H1 (cell line): ENCODE measurements at regions not wholly inside any gene's neighbourhood (a gene's known extent, or its start where the extent isn't known, plus 50 kb on each side); places are given as distances from the start of the nearest gene placed in this dataset.

ENCODE experiments used
- CTCF ChIA-PET: fragments of 300-600 bp; sonication (Branson Sonifier 250); formaldehyde crosslinking; loops from one replicate; lab custom pipeline; 2021; ENCODE audit not compliant: partially characterized antibody; lab: Charles Lee
- POLR2A ChIA-PET: fragments of 300-600 bp; sonication (Branson Sonifier 250); formaldehyde crosslinking; loops from one replicate; lab custom pipeline; 2021; ENCODE audit warnings: inconsistent platforms; ENCODE audit not compliant: partially characterized antibody; lab: Charles Lee
- DNase-seq, 2 experiments: peaks; one replicate each; pipeline versions ENCODE4 v3.0.0 to v3.0.0-alpha.2; 2010 to 2022; ENCODE audit warnings: low spot score in 2 of 2, low read depth in 1 of 2, mixed read lengths in 1 of 2
- FAIRE-seq: peaks from 2 replicates; lab custom pipeline; 2011; peaks lifted over from hg19 to GRCh38; lab: Jason Lieb, UNC
- H2AFZ ChIP-seq: 2 replicates; pipeline ENCODE4 v1.8.1; 2012; ENCODE audit warnings: low read length, inconsistent platforms
- H2AK5ac ChIP-seq: 2 replicates; pipeline ENCODE4 v1.6.1; 2013; ENCODE audit warnings: low read depth, low read length
- H2BK120ac ChIP-seq: replicated peaks from 2 replicates; pipeline ENCODE3; 2013; ENCODE audit warnings: low read depth, low read length, inconsistent platforms
- H2BK12ac ChIP-seq: 2 replicates; pipeline ENCODE4 v1.6.1; 2013; ENCODE audit warnings: low read depth, low read length
- H2BK15ac ChIP-seq: 2 replicates; pipeline ENCODE4 v1.6.1; 2013; ENCODE audit warnings: low read length
- H2BK20ac ChIP-seq: 2 replicates; pipeline ENCODE4 v1.6.1; 2013; ENCODE audit warnings: low read length
- H2BK5ac ChIP-seq: 2 replicates; pipeline ENCODE4 v1.6.1; 2013; ENCODE audit warnings: low read depth, low read length
- H3K14ac ChIP-seq: 2 replicates; pipeline ENCODE4 v1.6.1; 2013; ENCODE audit warnings: inconsistent platforms; ENCODE audit not compliant: insufficient read length
- H3K18ac ChIP-seq: 2 replicates; pipeline ENCODE4 v1.6.1; 2013; ENCODE audit warnings: low read length; ENCODE audit errors: extremely low read depth
- H3K23ac ChIP-seq: 2 replicates; pipeline ENCODE4 v1.6.1; 2013; ENCODE audit warnings: inconsistent platforms; ENCODE audit not compliant: insufficient read length
- H3K23me2 ChIP-seq: 2 replicates; pipeline ENCODE4 v1.6.1; 2013; ENCODE audit warnings: low read depth, low read length
- H3K27ac ChIP-seq: 2 replicates; pipeline ENCODE4 v1.6.1; 2011; ENCODE audit warnings: low read depth, low read length, inconsistent platforms
- H3K27me3 ChIP-seq, 4 experiments: replicated peaks in 1 of 4; 1 replicate in 1 of 4; 2 replicates in 3 of 4; pipeline versions ENCODE4 v1.6.1 to v1.8.1; 2011 to 2013; ENCODE audit warnings: low read length in 3 of 4, mild to moderate bottlenecking in 3 of 4, inconsistent platforms in 2 of 4, mixed read lengths in 2 of 4, moderate library complexity in 1 of 4; ENCODE audit not compliant: control insufficient read depth in 3 of 4, insufficient read depth in 3 of 4; ENCODE audit errors: extremely low read depth in 1 of 4
- H3K36me3 ChIP-seq, 4 experiments: 2 replicates each; pipeline versions ENCODE4 v1.6.1 to v1.8.1; 2011 to 2013; ENCODE audit warnings: mild to moderate bottlenecking in 4 of 4, low read length in 3 of 4, moderate library complexity in 2 of 4, control low read depth in 1 of 4, inconsistent platforms in 1 of 4; ENCODE audit not compliant: insufficient read depth in 4 of 4, control insufficient read depth in 2 of 4
- H3K4ac ChIP-seq: replicated peaks from 2 replicates; pipeline ENCODE3; 2013; ENCODE audit warnings: low read length, low read depth, mixed read lengths, inconsistent platforms; ENCODE audit not compliant: insufficient read length
- H3K4me1 ChIP-seq, 4 experiments: replicated peaks in 1 of 4; 1 replicate in 1 of 4; 2 replicates in 3 of 4; pipeline versions ENCODE4 v1.6.1 to v1.8.1; 2011 to 2013; ENCODE audit warnings: low read length in 3 of 4, inconsistent platforms in 2 of 4, mixed read lengths in 1 of 4; ENCODE audit not compliant: insufficient read depth in 4 of 4, control insufficient read depth in 3 of 4
- H3K4me2 ChIP-seq, 2 experiments: 2 replicates each; pipeline versions ENCODE4 v1.6.1 to v1.8.1; 2011 to 2013; ENCODE audit warnings: low read depth in 2 of 2, low read length in 2 of 2, control low read depth in 1 of 2, inconsistent platforms in 1 of 2, mild to moderate bottlenecking in 1 of 2; ENCODE audit not compliant: insufficient read depth in 1 of 2
- H3K4me3 ChIP-seq, 4 experiments: fragments of 200-600, 300-600 bp in 1 of 4; sonication (generic), shearing (Covaris generic), sonication (Bioruptor Twin) in 1 of 4; 2 replicates each; pipeline versions ENCODE4 v1.5.1 to v1.8.1; 2011 to 2016; ENCODE audit warnings: low read length in 4 of 4, low read depth in 3 of 4, control low read depth in 2 of 4, inconsistent platforms in 2 of 4, mild to moderate bottlenecking in 2 of 4, mixed read lengths in 1 of 4, moderate library complexity in 1 of 4; ENCODE audit not compliant: insufficient read depth in 2 of 4; ENCODE audit errors: extremely low read depth in 1 of 4
- H3K56ac ChIP-seq: replicated peaks from 2 replicates; pipeline ENCODE3; 2013; ENCODE audit warnings: low read depth, mild to moderate bottlenecking, mixed read lengths, low read length, inconsistent platforms; ENCODE audit not compliant: insufficient read length
- H3K79me1 ChIP-seq: 2 replicates; pipeline ENCODE4 v1.6.1; 2013; ENCODE audit warnings: low read depth, low read length, control low read depth
- H3K79me2 ChIP-seq, 2 experiments: 2 replicates each; pipeline versions ENCODE4 v1.6.1 to v1.8.1; 2012 to 2013; ENCODE audit warnings: low read length in 2 of 2, mild to moderate bottlenecking in 2 of 2, inconsistent platforms in 1 of 2; ENCODE audit not compliant: insufficient read depth in 2 of 2, control insufficient read depth in 1 of 2
- H3K9ac ChIP-seq, 4 experiments: replicated peaks in 1 of 4; 1 replicate in 1 of 4; 2 replicates in 3 of 4; pipeline versions ENCODE4 v1.6.1 to v1.8.1; 2011 to 2013; ENCODE audit warnings: low read depth in 3 of 4, low read length in 3 of 4, control low read depth in 2 of 4, mild to moderate bottlenecking in 2 of 4, moderate library complexity in 2 of 4, inconsistent platforms in 1 of 4; ENCODE audit errors: extremely low read depth in 1 of 4
- H3K9me3 ChIP-seq, 2 experiments: 2 replicates each; pipeline versions ENCODE4 v1.6.1 to v1.8.1; 2012 to 2013; ENCODE audit warnings: mild to moderate bottlenecking in 2 of 2, moderate library complexity in 2 of 2, control low read depth in 1 of 2, inconsistent platforms in 1 of 2, low read depth in 1 of 2, low read length in 1 of 2, mixed read lengths in 1 of 2; ENCODE audit not compliant: insufficient read depth in 2 of 2
- H4K20me1 ChIP-seq, 2 experiments: replicated peaks in 1 of 2; 2 replicates each; pipeline versions ENCODE3 to v1.8.1; 2011 to 2013; ENCODE audit warnings: inconsistent platforms in 2 of 2, low read length in 2 of 2, mild to moderate bottlenecking in 1 of 2; ENCODE audit not compliant: insufficient read depth in 2 of 2, control insufficient read depth in 1 of 2
- H4K5ac ChIP-seq: 2 replicates; pipeline ENCODE4 v1.6.1; 2013; ENCODE audit warnings: low read length, low read depth, mixed read lengths, inconsistent platforms; ENCODE audit not compliant: insufficient read length
- H4K8ac ChIP-seq: 2 replicates; pipeline ENCODE4 v1.8.0; 2013; ENCODE audit warnings: mild to moderate bottlenecking, moderate library complexity, low read length, inconsistent platforms; ENCODE audit not compliant: insufficient read depth; ENCODE audit errors: extremely low read depth
- H4K91ac ChIP-seq: replicated peaks from 2 replicates; pipeline ENCODE3; 2013; ENCODE audit warnings: low read length, mixed read lengths, inconsistent platforms; ENCODE audit not compliant: insufficient read length
- BACH1 ChIP-seq: IDR thresholded peaks from 2 replicates; pipeline ENCODE4 v1.6.1; 2012; ENCODE audit warnings: low read length, improper control_type of control experiment
- CHD2 ChIP-seq: IDR thresholded peaks from 2 replicates; pipeline ENCODE4 v1.6.1; 2012; ENCODE audit warnings: low read length, improper control_type of control experiment
- CTCF ChIP-seq, 3 experiments: IDR thresholded peaks; 1 replicate in 2 of 3; 2 replicates in 1 of 3; pipeline versions ENCODE4 v1.5.1 to v1.6.1; 2011; ENCODE audit warnings: low read length in 3 of 3, mild to moderate bottlenecking in 3 of 3, inconsistent platforms in 2 of 3, low read depth in 1 of 3, moderate library complexity in 1 of 3; ENCODE audit not compliant: insufficient read depth in 1 of 3; ENCODE audit errors: control extremely low read depth in 1 of 3
- EZH2 ChIP-seq: fragments of 200-600 bp; sonication (generic); IDR thresholded peaks from 2 replicates; pipeline ENCODE4 v1.7.1; 2012; ENCODE audit warnings: low read depth, mild to moderate bottlenecking, moderate library complexity, low read length, inconsistent platforms; ENCODE audit not compliant: severe bottlenecking
- FOSL1 ChIP-seq: IDR thresholded peaks from 2 replicates; pipeline ENCODE4 v1.6.1; 2011; ENCODE audit warnings: mild to moderate bottlenecking, low read depth, low read length, moderate library complexity; ENCODE audit not compliant: insufficient read depth
- JUN ChIP-seq: IDR thresholded peaks from 2 replicates; pipeline ENCODE4 v1.6.1; 2011; ENCODE audit warnings: low read depth, mild to moderate bottlenecking, improper control_type of control experiment, low read length
- PHF8 ChIP-seq: fragments of 200-600 bp; sonication (generic); conservative IDR thresholded peaks from 2 replicates; pipeline ENCODE4 v1.7.1; 2012; ENCODE audit warnings: low read depth, mild to moderate bottlenecking, inconsistent platforms, low read length, moderate library complexity
- SAP30 ChIP-seq: fragments of 300-600 bp; sonication (generic); IDR thresholded peaks from 2 replicates; pipeline ENCODE4 v1.7.1; 2012; ENCODE audit warnings: low read length, moderate library complexity, mild to moderate bottlenecking, inconsistent platforms; ENCODE audit not compliant: insufficient read depth, insufficient replicate concordance
- SIN3A ChIP-seq, 2 experiments: IDR thresholded peaks in 1 of 2; conservative IDR thresholded peaks in 1 of 2; 2 replicates each; pipeline ENCODE4 v1.6.1; 2011 to 2012; ENCODE audit warnings: low read length in 2 of 2, improper control_type of control experiment in 1 of 2, low read depth in 1 of 2, mild to moderate bottlenecking in 1 of 2
- SP2 ChIP-seq: IDR thresholded peaks from 2 replicates; pipeline ENCODE4 v1.6.1; 2012; ENCODE audit warnings: mild to moderate bottlenecking, low read length, inconsistent platforms
- SP4 ChIP-seq: IDR thresholded peaks from 2 replicates; pipeline ENCODE4 v1.6.1; 2012; ENCODE audit warnings: low read length, inconsistent platforms
- TBP ChIP-seq: IDR thresholded peaks from 2 replicates; pipeline ENCODE4 v1.6.1; 2011; ENCODE audit warnings: low read depth, low read length, improper control_type of control experiment
- TCF12 ChIP-seq: IDR thresholded peaks from 2 replicates; pipeline ENCODE4 v1.6.1; 2011; ENCODE audit warnings: low read depth, mild to moderate bottlenecking, low read length
- WGBS, 2 experiments: shearing (Covaris generic) in 1 of 2; methylation state at CpG; one replicate each; pipeline versions ENCODE4 v1.1.6 to v1.1.7; 2013 to 2015; ENCODE audit warnings: low lambda C conversion rate in 2 of 2, mixed read lengths in 2 of 2, inconsistent platforms in 1 of 2, low coverage in 1 of 2, missing lambda C conversion rate in 1 of 2; ENCODE audit not compliant: insufficient replicate concordance in 2 of 2, insufficient coverage in 1 of 2, insufficient read length in 1 of 2; ENCODE audit errors: extremely low coverage in 1 of 2, missing lambda C conversion rate in 1 of 2; 5-methylcytosine and 5-hydroxymethylcytosine counted together

DNA sequence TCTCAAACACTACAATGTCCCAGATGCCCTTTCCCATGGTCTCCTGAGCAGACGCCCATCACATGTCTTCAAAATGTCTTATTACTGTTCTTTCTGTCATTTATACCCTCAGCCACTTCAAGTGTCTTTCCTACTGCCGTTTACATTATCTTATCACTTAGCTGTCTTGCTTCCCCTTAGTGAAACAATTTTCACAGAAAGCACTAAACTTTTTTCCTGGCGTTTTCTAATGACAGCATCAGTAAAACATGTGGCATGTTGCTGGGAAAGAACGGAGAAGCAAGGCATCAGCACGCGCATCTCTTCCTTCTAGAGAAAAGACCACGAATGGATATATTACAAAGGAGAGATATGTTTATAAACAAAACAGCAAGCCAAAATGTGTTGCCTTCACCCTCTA, 189.7 kb upstream of the SLIT2 start:
- Histone ChIP-seq H3K9me3 (no peaks in the 10 kb centered on the region), H4K5ac (no peak overlapping the region), H3K23me2 (no peaks in the 10 kb centered on the region), H3K4me1 (no peaks in the 10 kb centered on the region), H3K27me3 (no peaks in the 10 kb centered on the region), H4K8ac (no peak overlapping the region), H4K91ac (no peak overlapping the region), H3K27ac (no peak overlapping the region), H3K4me3 (no peak overlapping the region), H3K36me3 (no peaks in the 10 kb centered on the region), H2AFZ (no peak overlapping the region), H3K18ac (no peak overlapping the region), H3K79me2 (no peaks in the 10 kb centered on the region), H3K79me1 (no peaks in the 10 kb centered on the region), H3K9ac (no peak overlapping the region), H2BK20ac (no peak overlapping the region), H4K20me1 (no peaks in the 10 kb centered on the region), H3K14ac (no peak overlapping the region), H3K56ac (no peak overlapping the region), H2BK5ac (no peak overlapping the region), H3K4ac (no peak overlapping the region), H2BK120ac (no peak overlapping the region), H3K4me2 (no peak overlapping the region), H2BK15ac (no peak overlapping the region), H2AK5ac (no peak overlapping the region), H2BK12ac (no peak overlapping the region), H3K23ac (no peak overlapping the region)
- DNase-seq (no peak), FAIRE-seq (no peak)
- CTCF ChIA-PET: no interaction called here
- POLR2A ChIA-PET: no interaction called here
- 87% methylated on average over 7 of the region's 7 CpGs; no CpG with 5 or more reads in 1 of the 2 experiments for WGBS, 2 experiments
- TF ChIP-seq SP2 (no peak), PHF8 (no peak), SP4 (no peak), SIN3A (conservative IDR thresholded peaks at IDR 0.05 in 1 of 2, IDR thresholded peaks at IDR 0.05 in 1 of 2; ENCODE audit: low read depth in 1 of 2, low read length in 2 of 2) (no peak), CHD2 (no peak), JUN (no peak), EZH2 (no peak), BACH1 (no peak), TCF12 (no peak), CTCF (IDR thresholded peaks at IDR 0.05; ENCODE audit: control extremely low read depth in 1 of 3, insufficient read depth in 1 of 3, low read depth in 1 of 3, low read length in 3 of 3) (no peak), FOSL1 (no peak), TBP (no peak), SAP30 (no peak)
